Hepatocyte (in vitro differentiated cells): ENCODE measurements at regions not wholly inside any gene's neighbourhood (a gene's known extent, or its start where the extent isn't known, plus 50 kb on each side); places are given as distances from the start of the nearest gene placed in this dataset.

Source experiments
- DNase-seq: peaks from one replicate; pipeline ENCODE4 v3.0.0-alpha.2; 2016; ENCODE audit warnings: low spot score
- H2AFZ ChIP-seq: fragments of 200-600 bp; sonication (generic); 2 replicates; pipeline ENCODE4 v1.6.0; 2016; ENCODE audit warnings: antibody characterized with exemption, mild to moderate bottlenecking
- H3K27ac ChIP-seq: fragments of 200-600 bp; sonication (generic); 2 replicates; pipeline ENCODE4 v1.5.1; 2016; ENCODE audit warnings: mild to moderate bottlenecking
- H3K27me3 ChIP-seq: fragments of 200-600 bp; sonication (generic); 2 replicates; pipeline ENCODE4 v1.6.1; 2016
- H3K36me3 ChIP-seq: fragments of 200-600 bp; sonication (generic); replicated peaks from 2 replicates; pipeline ENCODE4 v1.5.1; 2016; ENCODE audit warnings: low read depth; ENCODE audit not compliant: insufficient read depth
- H3K4me1 ChIP-seq: fragments of 200-600 bp; sonication (generic); 2 replicates; pipeline ENCODE4 v1.5.1; 2016; ENCODE audit warnings: mild to moderate bottlenecking, moderate library complexity; ENCODE audit not compliant: insufficient read depth
- H3K4me2 ChIP-seq: fragments of 200-600 bp; sonication (generic); 2 replicates; pipeline ENCODE4 v1.6.0; 2016
- H3K4me3 ChIP-seq: fragments of 200-600 bp; sonication (generic); 2 replicates; pipeline ENCODE4 v1.5.1; 2016; ENCODE audit warnings: mild to moderate bottlenecking
- H3K79me2 ChIP-seq: fragments of 200-600 bp; sonication (generic); 2 replicates; pipeline ENCODE4 v1.6.0; 2017; ENCODE audit warnings: mild to moderate bottlenecking
- H3K9me2 ChIP-seq: fragments of 200-600 bp; sonication (generic); replicated peaks from 2 replicates; pipeline ENCODE4 v1.6.0; 2017; ENCODE audit warnings: mild to moderate bottlenecking; ENCODE audit not compliant: insufficient read depth
- H3K9me3 ChIP-seq: fragments of 200-600 bp; sonication (generic); 2 replicates; pipeline ENCODE4 v1.5.1; 2016; ENCODE audit warnings: low read depth, mild to moderate bottlenecking
- H4K20me1 ChIP-seq: fragments of 200-600 bp; sonication (generic); 2 replicates; pipeline ENCODE4 v1.6.0; 2016; ENCODE audit warnings: mild to moderate bottlenecking; ENCODE audit not compliant: insufficient read depth, poor library complexity, severe bottlenecking
- EZH2 ChIP-seq: fragments of 200-600 bp; sonication (generic); IDR thresholded peaks from 2 replicates; pipeline ENCODE4 v1.6.1; 2016; ENCODE audit warnings: antibody characterized with exemption, mild to moderate bottlenecking, borderline replicate concordance
- EZH2phosphoT487 ChIP-seq: fragments of 200-600 bp; sonication (generic); IDR thresholded peaks from one replicate; pipeline ENCODE4 v1.6.1; 2018; ENCODE audit warnings: antibody characterized with exemption, mild to moderate bottlenecking, low read depth, moderate library complexity; ENCODE audit not compliant: unreplicated experiment, severe bottlenecking
- WGBS: methylation state at CpG from one replicate; pipeline ENCODE4 v1.1.6; 2016; ENCODE audit warnings: low lambda C conversion rate; ENCODE audit errors: missing lambda C conversion rate; 5-methylcytosine and 5-hydroxymethylcytosine counted together
- TF ChIP-seq, protein P1 (sequence below): fragments of 200-600 bp; sonication (generic); IDR thresholded peaks from 2 replicates; pipeline ENCODE4 v1.5.1; 2016; ENCODE audit warnings: antibody characterized with exemption, mild to moderate bottlenecking; ENCODE audit not compliant: poor library complexity

DNA sequence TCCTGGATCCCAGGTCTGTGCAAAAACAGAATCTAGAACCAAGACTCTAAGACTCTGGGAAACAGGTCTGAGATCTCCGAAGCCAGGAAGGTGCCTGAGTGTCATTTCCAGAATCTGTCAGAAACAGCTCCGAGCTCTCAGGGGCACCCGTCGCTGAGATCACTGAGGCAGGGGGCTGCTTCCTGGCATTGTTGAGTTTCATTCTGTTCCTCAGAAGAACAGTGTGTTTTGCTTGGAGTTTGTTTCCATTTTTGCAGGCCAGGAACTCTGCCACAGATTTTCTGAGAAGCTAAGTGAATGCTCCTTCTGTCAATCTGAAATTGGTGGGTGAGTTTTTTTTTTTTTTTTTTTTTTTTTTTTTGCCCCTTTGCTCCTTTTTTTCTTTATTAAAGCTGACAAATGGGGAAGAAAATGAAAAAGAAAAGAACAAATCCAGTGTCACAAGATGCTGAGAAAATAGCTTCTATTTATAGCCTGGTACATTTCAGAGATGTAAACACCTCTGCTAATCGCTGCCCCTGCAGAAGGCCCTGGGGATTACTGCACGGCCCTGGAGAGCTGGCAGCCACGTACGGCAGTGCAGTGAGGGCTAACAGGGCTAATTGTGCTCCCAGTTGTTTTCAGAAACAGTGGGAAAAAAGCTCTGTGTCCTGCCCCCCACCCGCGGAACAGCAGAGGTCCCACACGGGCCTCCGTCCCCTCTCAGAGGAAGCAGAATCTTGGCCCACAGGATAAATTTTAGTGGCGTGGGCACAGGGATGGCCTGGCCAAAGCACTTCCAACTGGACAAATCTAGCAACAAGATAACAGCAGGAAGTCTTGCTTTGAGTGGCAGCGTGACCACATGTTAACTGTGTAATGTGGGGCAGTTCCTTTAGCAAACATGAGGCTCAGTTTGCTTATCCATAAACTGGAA, 237.6 kb upstream of the IRS2 start:
- Histone ChIP-seq H3K4me3 (no peak overlapping the region), H3K9me2 (no peaks in the 10 kb centered on the region), H4K20me1 (no peaks in the 10 kb centered on the region), H3K27me3 (no peaks in the 10 kb centered on the region), H2AFZ (peak overlapping the region; percentile 61), H3K27ac (peak overlapping the region; percentile 93), H3K4me1 (peaks cover 14% of the 10 kb centered on the region), H3K36me3 (no peaks in the 10 kb centered on the region), H3K4me2 (peak overlapping the region; percentile 40), H3K9me3 (no peaks in the 10 kb centered on the region), H3K79me2 (no peaks in the 10 kb centered on the region)
- peak; percentile 65 for DNase-seq
- TF ChIP-seq, protein P1, sequence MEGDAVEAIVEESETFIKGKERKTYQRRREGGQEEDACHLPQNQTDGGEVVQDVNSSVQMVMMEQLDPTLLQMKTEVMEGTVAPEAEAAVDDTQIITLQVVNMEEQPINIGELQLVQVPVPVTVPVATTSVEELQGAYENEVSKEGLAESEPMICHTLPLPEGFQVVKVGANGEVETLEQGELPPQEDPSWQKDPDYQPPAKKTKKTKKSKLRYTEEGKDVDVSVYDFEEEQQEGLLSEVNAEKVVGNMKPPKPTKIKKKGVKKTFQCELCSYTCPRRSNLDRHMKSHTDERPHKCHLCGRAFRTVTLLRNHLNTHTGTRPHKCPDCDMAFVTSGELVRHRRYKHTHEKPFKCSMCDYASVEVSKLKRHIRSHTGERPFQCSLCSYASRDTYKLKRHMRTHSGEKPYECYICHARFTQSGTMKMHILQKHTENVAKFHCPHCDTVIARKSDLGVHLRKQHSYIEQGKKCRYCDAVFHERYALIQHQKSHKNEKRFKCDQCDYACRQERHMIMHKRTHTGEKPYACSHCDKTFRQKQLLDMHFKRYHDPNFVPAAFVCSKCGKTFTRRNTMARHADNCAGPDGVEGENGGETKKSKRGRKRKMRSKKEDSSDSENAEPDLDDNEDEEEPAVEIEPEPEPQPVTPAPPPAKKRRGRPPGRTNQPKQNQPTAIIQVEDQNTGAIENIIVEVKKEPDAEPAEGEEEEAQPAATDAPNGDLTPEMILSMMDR = no peak
- TF ChIP-seq EZH2 (no peak), EZH2phosphoT487 (no peak)
- 56% methylated on average over 14 of the region's 14 CpGs for WGBS

DNA sequence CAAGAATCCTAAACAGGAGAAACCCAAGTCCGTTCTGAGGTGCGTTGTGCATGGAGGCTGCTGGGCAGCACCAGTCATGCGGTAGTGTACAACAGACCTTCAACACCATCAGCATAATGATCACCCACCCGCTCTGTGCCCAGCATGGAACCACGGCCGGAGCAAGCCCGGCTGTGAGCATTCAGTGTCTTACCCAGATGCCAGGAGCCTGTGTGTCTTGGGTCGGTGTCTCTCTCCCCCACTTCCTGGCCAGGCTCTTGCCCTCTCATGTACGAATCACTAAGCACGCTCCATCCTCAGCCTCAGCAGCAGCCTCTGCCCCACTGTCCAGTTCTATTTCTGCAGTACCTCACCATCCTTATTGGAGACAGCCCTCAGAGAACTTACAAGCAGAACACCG, 231.6 kb upstream of the IRS2 start:
- Histone ChIP-seq H3K9me3 (no peaks in the 10 kb centered on the region), H3K36me3 (no peaks in the 10 kb centered on the region), H4K20me1 (no peaks in the 10 kb centered on the region), H3K27me3 (no peaks in the 10 kb centered on the region), H3K79me2 (no peaks in the 10 kb centered on the region), H3K4me3 (no peak overlapping the region), H3K4me2 (no peak overlapping the region), H2AFZ (peak overlapping the region; percentile 23), H3K9me2 (no peaks in the 10 kb centered on the region), H3K27ac (peak overlapping the region; percentile 71), H3K4me1 (peaks cover 14% of the 10 kb centered on the region)
- TF ChIP-seq EZH2phosphoT487 (no peak), EZH2 (no peak)
- TF ChIP-seq, protein P1 = no peak
- no peak for DNase-seq
- WGBS = 87% methylated on average over 11 of the region's 11 CpGs

DNA sequence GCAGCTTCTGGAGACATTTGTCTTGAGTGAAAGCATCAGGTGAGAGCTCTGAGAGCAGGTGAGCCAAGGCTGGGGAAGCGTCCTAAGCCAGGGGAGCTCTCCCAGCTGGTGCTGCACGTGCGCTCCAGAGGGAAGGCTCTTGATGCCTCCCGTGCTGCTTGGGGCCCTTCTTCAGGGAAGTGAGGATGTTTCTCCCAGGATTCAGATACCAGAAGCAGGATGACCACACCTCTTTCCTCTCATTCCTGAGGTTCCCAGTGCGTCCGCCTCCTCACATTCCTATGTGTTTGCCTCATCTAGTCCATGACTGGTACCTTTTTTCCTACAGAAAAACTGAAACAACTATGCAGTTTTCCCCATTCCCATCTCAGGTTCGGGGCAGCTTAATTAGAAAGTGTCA, 231.0 kb upstream of the IRS2 start:
- peak; percentile 81 for DNase-seq
- H3K9me2 ChIP-seq = no peaks in the 10 kb centered on the region
- TF ChIP-seq EZH2 (no peak), EZH2phosphoT487 (no peak)
- TF ChIP-seq, protein P1 = no peak
- peaks cover 21% of the 10 kb centered on the region for H3K4me1 ChIP-seq
- H3K27ac ChIP-seq = peak overlapping the region; percentile 71
- H3K36me3 ChIP-seq = no peaks in the 10 kb centered on the region
- 28% methylated on average over 7 of the region's 7 CpGs for WGBS
- H3K4me3 ChIP-seq = no peak overlapping the region
- H2AFZ ChIP-seq = peak overlapping the region; percentile 23
- H4K20me1 ChIP-seq = no peaks in the 10 kb centered on the region
- H3K9me3 ChIP-seq = no peaks in the 10 kb centered on the region
- H3K4me2 ChIP-seq = no peak overlapping the region
- H3K79me2 ChIP-seq = no peaks in the 10 kb centered on the region
- no peaks in the 10 kb centered on the region for H3K27me3 ChIP-seq
